Heart right ventricle (tissue), 16 donors: ENCODE measurements at regions not wholly inside any gene's neighbourhood (a gene's known extent, or its start where the extent isn't known, plus 50 kb on each side); places are given as distances from the start of the nearest gene placed in this dataset.

ENCODE experiments used
- ATAC-seq, 8 donors: fragments of 200-7000 bp; cut with Tn5 transposase; one replicate each; pipeline ENCODE4 v1.9.1; 2020; ENCODE audit warnings: mild to moderate bottlenecking in 8 of 8, moderate library complexity in 8 of 8, moderate number of reproducible peaks in 1 of 8
- DNase-seq, 2 donors: peaks; one replicate each; pipeline ENCODE4 v3.0.0-alpha.2; 2020
- H3K27ac ChIP-seq, 10 donors: fragments of 200-600 bp; sonication (generic) in 2 of 10; one replicate each; pipeline versions ENCODE4 v1.5.0 to v1.8.0; 2020 to 2022; ENCODE audit warnings: mild to moderate bottlenecking in 3 of 10
- H3K27me3 ChIP-seq, 7 donors: fragments of 200-600 bp; one replicate each; pipeline ENCODE4 v1.8.0; 2021 to 2022; ENCODE audit warnings: mild to moderate bottlenecking in 2 of 7
- H3K36me3 ChIP-seq, 9 donors: fragments of 200-600 bp; sonication (generic) in 1 of 9; one replicate each; pipeline versions ENCODE4 v1.5.0 to v1.8.0; 2020 to 2022; ENCODE audit warnings: mild to moderate bottlenecking in 2 of 9
- H3K4me1 ChIP-seq, 9 donors: fragments of 200-600 bp; sonication (generic) in 1 of 9; one replicate each; pipeline versions ENCODE4 v1.5.0 to v1.8.0; 2020 to 2022; ENCODE audit warnings: mild to moderate bottlenecking in 4 of 9
- H3K4me3 ChIP-seq, 10 donors: fragments of 200-600 bp; sonication (generic) in 2 of 10; one replicate each; pipeline versions ENCODE4 v1.5.0 to v1.8.0; 2020 to 2022; ENCODE audit warnings: mild to moderate bottlenecking in 7 of 10, moderate library complexity in 2 of 10
- H3K9me3 ChIP-seq, 11 donors: fragments of 200-600 bp in 10 of 11; sonication (generic) in 2 of 11; one replicate each; pipeline versions ENCODE4 v1.5.0 to v1.8.0; 2013 to 2022; ENCODE audit warnings: mild to moderate bottlenecking in 2 of 11, control low read depth in 1 of 11, moderate library complexity in 1 of 11
- WGBS, 2 donors: extraction: QIAGEN DNeasy Blood & Tissue Kit; methylation state at CpG; one replicate each; pipeline ENCODE4 v1.1.7; 2013; ENCODE audit warnings: inconsistent platforms in 1 of 2; 5-methylcytosine and 5-hydroxymethylcytosine counted together
- intact Hi-C, 10 donors: fragments of 100-400 bp; cut with DNase I; formaldehyde crosslinking; loops; one replicate each; pipeline versions ENCODE4 v1.11.1 to v1.14.2; 2022
- TF ChIP-seq, protein P1 (sequence below), 9 donors: fragments of 200-600 bp; sonication (generic) in 2 of 9; IDR thresholded peaks; one replicate each; pipeline versions ENCODE4 v1.5.0 to v1.8.0; 2021 to 2022; ENCODE audit warnings: antibody characterized with exemption in 9 of 9, mild to moderate bottlenecking in 5 of 9, moderate library complexity in 1 of 9
- donor health status: Arrhythmogenic right ventricular cardiomyopathy.
- donor health status: ischemic (EF 13 %, LVEDD 7.1; RV severe dilation, severe dysfunction).
- donor health status: healthy with polysubstance abuse.
- donor health status: DM: no; HTN: yes; CAD: no.
- donor health status: DM: no; HTN: no; CAD: no.
- donor health status: ischemic (EF 25% LVEDD 6.9; RV normal size, moderate dysfunction).
- donor health status: ischemic (EF 25% LVEDD 5.7; RV mildly dilated, moderate dysfunction).
- donor health status: healthy.
- donor health status: DM: yes; HTN: yes; CAD: no.
- donor health status: Ischemic cardiomyopathy.
- donor health status: ischemic (EF 35%, LVEDD 5.7; RV mildly dilated, moderate dysfunction).
- donor health status: nonischemic (EF 11% LVEDD 7.7; RV severe dilation, severe dysfunction).
- donor health status: DM: yes; HTN: yes; CAD: no.
- donor health status: PGD.
- donor health status: ischemic (EF 29% LVEDD 5.4; RV normal size, mild dysfunction).
- donor health status: nonischemic (EF 23%, LVEDD 6.1; RV moderate dilation, normal function).

DNA sequence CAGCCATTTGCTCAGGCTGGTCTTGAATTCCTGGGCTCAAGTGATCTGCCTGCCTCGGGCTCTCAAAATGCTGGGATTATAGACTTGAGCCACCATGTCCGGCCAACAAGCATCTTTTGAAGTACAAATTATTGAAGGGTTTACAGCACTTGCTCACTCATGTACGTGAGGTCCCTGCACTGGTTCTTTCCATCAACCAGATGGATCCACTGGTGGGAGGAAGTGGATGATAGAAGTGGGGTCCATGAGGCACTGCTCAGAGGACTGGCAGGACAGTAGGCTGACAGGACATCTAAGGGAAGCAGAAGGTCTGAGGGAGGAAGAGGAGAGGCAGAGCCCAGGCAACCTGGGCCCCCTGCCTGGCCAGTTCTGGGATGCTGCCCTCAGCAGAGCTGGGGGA, 109.2 kb upstream of the NXT1 start:
- ATAC-seq = no peak
- no peak overlapping the region for H3K4me3 ChIP-seq
- peaks cover 0 to 18% (median 0%) of the 10 kb centered on the region in 11 donors for H3K9me3 ChIP-seq
- H3K27me3 ChIP-seq = peaks cover 0 to 13% (median 0%) of the 10 kb centered on the region in 7 donors
- DNase-seq = no peak
- TF ChIP-seq, protein P1, sequence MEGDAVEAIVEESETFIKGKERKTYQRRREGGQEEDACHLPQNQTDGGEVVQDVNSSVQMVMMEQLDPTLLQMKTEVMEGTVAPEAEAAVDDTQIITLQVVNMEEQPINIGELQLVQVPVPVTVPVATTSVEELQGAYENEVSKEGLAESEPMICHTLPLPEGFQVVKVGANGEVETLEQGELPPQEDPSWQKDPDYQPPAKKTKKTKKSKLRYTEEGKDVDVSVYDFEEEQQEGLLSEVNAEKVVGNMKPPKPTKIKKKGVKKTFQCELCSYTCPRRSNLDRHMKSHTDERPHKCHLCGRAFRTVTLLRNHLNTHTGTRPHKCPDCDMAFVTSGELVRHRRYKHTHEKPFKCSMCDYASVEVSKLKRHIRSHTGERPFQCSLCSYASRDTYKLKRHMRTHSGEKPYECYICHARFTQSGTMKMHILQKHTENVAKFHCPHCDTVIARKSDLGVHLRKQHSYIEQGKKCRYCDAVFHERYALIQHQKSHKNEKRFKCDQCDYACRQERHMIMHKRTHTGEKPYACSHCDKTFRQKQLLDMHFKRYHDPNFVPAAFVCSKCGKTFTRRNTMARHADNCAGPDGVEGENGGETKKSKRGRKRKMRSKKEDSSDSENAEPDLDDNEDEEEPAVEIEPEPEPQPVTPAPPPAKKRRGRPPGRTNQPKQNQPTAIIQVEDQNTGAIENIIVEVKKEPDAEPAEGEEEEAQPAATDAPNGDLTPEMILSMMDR (IDR thresholded peaks at IDR 0.05) = no peak
- H3K36me3 ChIP-seq = no peaks in the 10 kb centered on the region
- intact Hi-C loops = loop anchor here in 8 of 10 donors (5.0 to 10.0 kb wide), 8 partner anchors 53 to 547 kb away; no protein-coding TSS in a partner anchor
- WGBS, 2 donors = 92 to 94% methylated on average over 3 of the region's 3 CpGs
- H3K4me1 ChIP-seq = peaks cover 0 to 14% (median 7%) of the 10 kb centered on the region in 9 donors
- no peak overlapping the region for H3K27ac ChIP-seq

DNA sequence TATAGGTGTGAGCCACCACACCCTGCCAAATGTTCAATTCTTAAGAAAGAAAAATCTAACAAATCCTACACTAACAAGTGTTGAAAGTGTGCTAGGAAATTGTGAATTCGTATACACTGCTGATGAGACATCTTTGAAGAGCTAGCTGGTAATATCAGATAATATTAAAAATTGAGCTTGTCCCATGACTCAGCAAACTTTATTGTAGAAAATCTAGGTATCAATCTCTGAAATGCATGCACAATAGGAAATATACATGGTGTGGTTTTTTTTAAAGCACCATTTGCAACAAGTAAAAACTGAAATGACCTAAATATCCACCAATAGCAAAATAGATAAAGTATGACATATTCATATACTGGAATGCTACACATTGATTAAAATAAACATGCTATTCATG, 110.1 kb upstream of the NXT1 start:
- H3K27me3 ChIP-seq = peaks cover 0 to 13% (median 0%) of the 10 kb centered on the region in 7 donors
- peaks cover 0 to 18% (median 0%) of the 10 kb centered on the region in 11 donors for H3K9me3 ChIP-seq
- no peaks in the 10 kb centered on the region for H3K36me3 ChIP-seq
- DNase-seq (no peak), ATAC-seq (no peak)
- TF ChIP-seq, protein P1 (IDR thresholded peaks at IDR 0.05) = no peak
- H3K4me1 ChIP-seq = peaks cover 0 to 6% (median 0%) of the 10 kb centered on the region in 9 donors
- no peak overlapping the region for H3K4me3 ChIP-seq
- no peak overlapping the region for H3K27ac ChIP-seq
- intact Hi-C loops = loop anchor here in 8 of 10 donors (5.0 to 10.0 kb wide), 8 partner anchors 54 to 546 kb away; no protein-coding TSS in a partner anchor
- WGBS, 2 donors = 83% methylated on average over 1 of the region's 1 CpG

DNA sequence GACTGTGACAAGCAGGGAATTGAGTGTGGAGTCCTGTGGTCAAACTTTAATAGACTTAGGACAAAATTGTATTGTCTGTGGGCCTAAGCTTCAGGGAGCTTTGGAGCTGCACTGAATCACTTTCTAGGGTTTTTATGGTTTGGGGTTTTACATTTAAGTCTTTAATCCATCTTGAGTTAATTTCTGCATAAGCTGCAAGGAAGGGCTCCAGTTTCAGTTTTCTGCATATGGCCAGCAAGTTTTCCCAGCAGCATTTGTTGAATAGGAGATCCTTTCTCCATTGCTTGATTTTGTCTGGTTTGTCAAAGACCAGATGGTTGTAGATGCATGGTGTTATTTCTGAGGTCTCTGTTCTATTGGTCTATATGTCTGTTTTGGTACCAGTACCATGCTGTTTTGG, 113.4 kb upstream of the NXT1 start:
- no peak for ATAC-seq
- TF ChIP-seq, protein P1 (IDR thresholded peaks at IDR 0.05) = no peak
- no peak for DNase-seq
- Histone ChIP-seq H3K36me3 (no peaks in the 10 kb centered on the region), H3K27me3 (peaks cover 0 to 7% (median 0%) of the 10 kb centered on the region in 7 donors), H3K4me3 (no peak overlapping the region), H3K4me1 (peaks cover 0 to 11% (median 0%) of the 10 kb centered on the region in 9 donors), H3K9me3 (peaks cover 0 to 22% (median 0%) of the 10 kb centered on the region in 11 donors), H3K27ac (no peak overlapping the region)
- intact Hi-C loops = loop anchor here in 9 of 10 donors (5.0 to 10.0 kb wide), 8 partner anchors 52 to 545 kb away; partner anchors contain the start of gene THBD (in 1 of the 9)

DNA sequence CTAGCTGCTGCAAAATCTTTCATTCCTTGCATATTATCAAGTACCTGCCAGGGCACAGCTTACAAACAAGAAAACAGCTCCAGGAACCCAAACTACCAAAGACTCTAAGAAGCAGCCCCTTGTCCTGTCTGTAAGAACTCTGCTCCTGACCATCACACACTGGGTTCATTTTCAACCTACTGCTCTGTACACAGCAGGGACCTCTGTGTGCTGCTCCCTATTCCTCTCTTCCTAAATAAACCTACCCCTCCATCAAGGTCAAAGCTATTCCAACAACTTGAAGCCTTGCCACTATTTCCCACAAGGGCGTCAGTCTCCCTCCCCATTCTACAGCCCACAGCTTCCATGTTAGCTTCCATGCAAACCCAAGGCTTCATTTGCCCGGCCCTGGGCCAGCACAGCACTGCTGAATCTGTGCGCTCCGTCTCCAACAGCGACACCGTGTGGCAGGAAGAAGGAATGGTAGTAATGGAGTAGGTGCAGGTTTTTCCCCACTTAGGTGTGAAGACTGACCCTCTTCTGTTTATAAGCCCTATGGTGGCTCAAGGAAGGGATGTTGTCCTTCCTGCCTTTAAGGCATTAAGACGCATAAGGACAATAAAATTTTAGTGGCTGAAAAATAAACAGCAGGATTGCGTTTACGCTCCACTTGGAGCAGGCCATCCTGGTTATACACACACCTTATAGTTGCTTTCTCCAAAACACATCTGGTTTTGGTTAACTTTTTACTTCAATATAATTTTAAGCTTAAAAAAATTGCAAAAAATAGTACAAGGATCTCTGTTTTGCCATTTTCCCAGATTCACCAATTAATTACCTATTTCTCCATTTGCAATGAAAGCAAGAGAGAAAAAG, 115.2 kb upstream of the NXT1 start:
- Histone ChIP-seq H3K27ac (no peak overlapping the region), H3K36me3 (no peaks in the 10 kb centered on the region), H3K27me3 (no peaks in the 10 kb centered on the region), H3K9me3 (peaks cover 0 to 26% (median 0%) of the 10 kb centered on the region in 11 donors), H3K4me1 (peaks cover 0 to 11% (median 0%) of the 10 kb centered on the region in 9 donors), H3K4me3 (no peak overlapping the region)
- peak; percentile 88 to 95 (median 92) for ATAC-seq
- WGBS, 2 donors = 30 to 31% methylated on average over 9 of the region's 9 CpGs
- intact Hi-C loops = loop anchor here in 9 of 10 donors (2.0 to 10.0 kb wide), 9 partner anchors 51 to 543 kb away; partner anchors contain the start of gene THBD (in 1 of the 9)
- TF ChIP-seq, protein P1 (IDR thresholded peaks at IDR 0.05) = peak; percentile 81 to 92 (median 89)
- peak; percentile 73 to 77 for DNase-seq
